ENCODE measurements at regions not wholly inside any gene's neighbourhood (a gene's known extent, or its start where the extent isn't known, plus 50 kb on each side); places are given as distances from the start of the nearest gene placed in this dataset.

- DNase-seq (ENCODE audit: low read depth): no peak
Observed at GRCh38 chr9:20117482-20117881, 328.6 kb upstream of the SLC24A2 start.

DNA sequence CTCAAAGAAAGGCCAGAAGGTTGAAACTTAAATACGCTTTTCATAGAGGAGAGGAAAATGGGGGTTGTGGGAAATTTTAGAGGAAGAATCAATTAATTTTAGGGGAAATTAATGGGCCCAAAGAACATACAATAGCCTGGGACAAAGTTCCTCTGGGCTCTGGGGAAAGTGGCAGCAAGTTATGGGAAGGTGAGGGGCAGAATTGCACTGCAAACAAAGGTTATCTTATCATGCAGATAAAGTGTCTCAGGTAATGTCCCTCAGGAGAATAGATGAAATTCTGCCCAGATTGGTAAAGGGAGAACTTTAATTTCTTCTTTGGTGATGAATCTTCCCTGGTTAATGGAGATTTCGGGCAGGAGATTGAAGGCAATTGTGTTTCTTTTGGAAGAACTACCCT is 326.1 kb upstream of the SLC24A2 start:
- DNase-seq (ENCODE audit: low read depth): no peak

GRCh38 chr9:20112205-20112783 is 323.5 kb upstream of the SLC24A2 start:
- peak; percentile 2 for DNase-seq (ENCODE audit: low read depth)

GRCh38 chr9:20111173-20111843 is 322.5 kb upstream of the SLC24A2 start:
- DNase-seq (ENCODE audit: low read depth): no peak

- DNase-seq (ENCODE audit: low read depth): no peak
Observed at GRCh38 chr9:20095430-20096092, 306.7 kb upstream of the SLC24A2 start.

GRCh38 chr9:20092561-20092960 is 303.7 kb upstream of the SLC24A2 start:
- DNase-seq (ENCODE audit: low read depth): no peak

DNA sequence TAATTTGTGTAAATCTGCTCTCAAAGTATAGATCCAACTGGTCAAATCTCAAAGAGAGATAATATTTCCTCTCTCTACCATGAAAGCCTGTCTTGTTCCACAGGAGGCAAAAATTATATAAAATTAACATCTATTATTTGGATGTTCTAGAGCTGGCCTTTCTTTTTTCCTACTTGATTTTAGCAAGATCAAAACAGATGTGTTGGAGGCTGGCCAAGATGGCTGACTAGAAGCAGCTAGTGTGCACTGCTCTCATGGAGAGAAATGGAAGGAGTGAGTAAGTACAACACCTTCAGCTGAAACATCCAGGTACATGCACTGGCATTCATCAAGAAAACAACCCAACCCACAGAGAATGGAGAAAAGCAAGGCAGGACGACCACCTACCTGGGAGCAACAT is 298.6 kb upstream of the SLC24A2 start:
- no peak for DNase-seq (ENCODE audit: low read depth)

DNA sequence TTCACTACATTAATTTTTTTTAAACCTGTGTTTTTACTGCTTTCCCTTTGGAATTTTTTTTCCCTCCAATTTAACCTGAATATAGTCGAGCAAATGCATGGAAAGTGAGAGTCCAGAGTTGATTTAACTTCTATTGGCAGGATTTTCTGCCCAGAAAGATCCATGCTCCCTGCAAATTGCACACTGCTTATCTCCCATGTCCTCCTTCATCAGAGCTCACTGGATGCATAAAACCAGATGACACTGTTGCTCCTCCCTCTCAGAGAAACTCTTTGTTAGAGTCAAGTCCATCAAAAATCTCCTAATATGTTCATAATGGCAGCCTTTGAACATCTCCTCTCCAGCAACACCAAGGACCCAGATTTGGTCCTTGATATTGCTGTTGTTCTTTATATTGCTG is 297.0 kb upstream of the SLC24A2 start:
- no peak for DNase-seq (ENCODE audit: low read depth)

DNA sequence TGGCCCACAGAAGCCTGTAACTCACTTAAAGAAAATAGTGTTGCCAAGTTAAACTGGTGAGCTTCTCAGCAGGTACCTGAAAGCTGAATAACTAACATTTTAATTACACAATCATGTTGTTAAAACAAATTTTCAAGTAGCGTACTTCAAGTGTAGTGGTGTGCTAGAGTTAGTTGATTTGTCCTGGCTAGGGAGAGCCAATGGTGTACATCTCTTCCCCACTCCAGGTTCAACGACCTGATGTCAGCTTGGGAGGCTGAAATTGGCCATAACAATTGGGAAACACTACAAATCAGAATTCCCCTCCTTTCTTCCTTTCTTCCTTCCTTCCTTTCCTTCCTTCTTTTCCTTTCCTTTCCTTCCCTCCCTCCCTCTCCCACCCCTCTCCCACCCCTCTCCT is 295.3 kb upstream of the SLC24A2 start:
- no peak for DNase-seq (ENCODE audit: low read depth)

DNA sequence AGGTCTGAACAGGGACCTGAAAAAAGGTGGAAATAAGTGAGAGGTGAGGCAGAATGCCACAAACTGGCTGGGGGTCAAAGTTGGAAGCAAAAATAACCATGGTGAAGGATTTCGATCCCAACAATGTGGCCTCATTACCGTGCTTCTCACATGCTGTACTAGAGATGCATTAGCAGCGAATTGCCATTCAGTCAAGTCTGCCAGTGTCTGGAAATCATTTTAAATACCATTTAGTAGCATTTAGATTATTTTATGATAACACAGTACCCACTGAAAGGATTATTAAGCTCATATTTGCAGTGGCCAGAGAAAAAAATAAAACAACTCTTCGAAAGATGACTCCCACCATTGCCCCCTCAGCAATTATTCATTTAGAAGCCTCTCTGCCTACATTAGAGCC is 294.6 kb upstream of the SLC24A2 start:
- no peak for DNase-seq (ENCODE audit: low read depth)

DNA sequence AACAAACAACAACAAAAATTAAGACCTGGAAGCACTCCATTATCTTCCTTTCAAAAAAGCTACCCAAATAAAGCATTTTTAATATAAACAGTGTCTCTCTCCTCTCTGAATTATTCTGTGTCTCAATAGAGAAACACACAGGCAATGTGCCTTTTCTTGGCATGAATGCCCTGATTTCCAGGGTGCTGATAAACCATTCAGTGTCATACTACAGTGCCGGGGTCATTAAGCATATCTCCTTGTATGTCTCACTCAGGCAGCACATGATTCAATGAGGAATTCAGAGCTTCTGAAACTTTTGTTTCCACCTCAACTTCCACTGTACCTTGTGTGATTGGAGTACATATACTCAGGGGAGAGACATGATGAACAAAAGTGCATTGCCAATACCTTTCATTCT is 294.0 kb upstream of the SLC24A2 start:
- no peak for DNase-seq (ENCODE audit: low read depth)

DNA sequence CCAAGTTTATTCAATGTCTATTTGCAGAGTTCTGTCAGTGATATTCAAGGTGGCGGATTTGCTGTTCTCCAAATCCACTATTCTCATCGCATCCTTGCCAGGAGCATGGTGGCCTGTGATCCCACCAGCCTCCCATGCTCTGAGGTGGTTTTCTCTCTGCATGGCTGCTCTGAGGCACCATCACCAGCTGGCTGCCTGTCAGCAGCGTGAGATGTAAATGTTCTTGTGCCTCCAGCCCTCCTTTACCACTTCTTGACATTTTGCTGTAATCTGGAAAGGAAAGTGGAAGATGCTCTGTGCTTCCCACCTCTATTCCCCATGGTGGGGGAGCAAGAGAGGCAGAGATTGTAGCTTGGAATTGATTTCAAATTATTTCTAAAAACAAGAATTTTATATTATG is 293.6 kb upstream of the SLC24A2 start:
- DNase-seq (ENCODE audit: low read depth): no peak

DNA sequence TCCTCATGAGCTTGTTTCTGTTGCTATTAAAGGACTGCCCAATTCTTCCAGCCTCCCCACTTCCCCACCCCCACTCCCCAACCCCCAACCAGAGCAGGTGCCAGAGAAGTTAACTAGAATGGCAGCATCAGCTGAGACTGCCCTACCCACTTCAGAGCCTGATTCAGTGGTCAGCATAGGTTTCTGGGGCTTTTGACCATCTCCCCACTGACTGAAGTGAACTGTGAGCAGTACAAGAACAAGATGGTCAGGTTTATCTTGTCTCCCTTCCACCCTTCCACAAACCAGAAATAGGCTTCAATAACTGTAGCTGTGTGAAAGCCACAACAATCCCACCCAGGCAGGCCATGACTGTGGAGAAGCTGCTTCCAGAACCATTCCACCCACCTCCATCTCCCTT is 289.4 kb upstream of the SLC24A2 start:
- no peak for DNase-seq (ENCODE audit: low read depth)

- no peak for DNase-seq (ENCODE audit: low read depth)
Observed at GRCh38 chr9:20074291-20074690, 285.5 kb upstream of the SLC24A2 start.

GRCh38 chr9:20070336-20070735 is 281.5 kb upstream of the SLC24A2 start:
- no peak for DNase-seq (ENCODE audit: low read depth)

DNA sequence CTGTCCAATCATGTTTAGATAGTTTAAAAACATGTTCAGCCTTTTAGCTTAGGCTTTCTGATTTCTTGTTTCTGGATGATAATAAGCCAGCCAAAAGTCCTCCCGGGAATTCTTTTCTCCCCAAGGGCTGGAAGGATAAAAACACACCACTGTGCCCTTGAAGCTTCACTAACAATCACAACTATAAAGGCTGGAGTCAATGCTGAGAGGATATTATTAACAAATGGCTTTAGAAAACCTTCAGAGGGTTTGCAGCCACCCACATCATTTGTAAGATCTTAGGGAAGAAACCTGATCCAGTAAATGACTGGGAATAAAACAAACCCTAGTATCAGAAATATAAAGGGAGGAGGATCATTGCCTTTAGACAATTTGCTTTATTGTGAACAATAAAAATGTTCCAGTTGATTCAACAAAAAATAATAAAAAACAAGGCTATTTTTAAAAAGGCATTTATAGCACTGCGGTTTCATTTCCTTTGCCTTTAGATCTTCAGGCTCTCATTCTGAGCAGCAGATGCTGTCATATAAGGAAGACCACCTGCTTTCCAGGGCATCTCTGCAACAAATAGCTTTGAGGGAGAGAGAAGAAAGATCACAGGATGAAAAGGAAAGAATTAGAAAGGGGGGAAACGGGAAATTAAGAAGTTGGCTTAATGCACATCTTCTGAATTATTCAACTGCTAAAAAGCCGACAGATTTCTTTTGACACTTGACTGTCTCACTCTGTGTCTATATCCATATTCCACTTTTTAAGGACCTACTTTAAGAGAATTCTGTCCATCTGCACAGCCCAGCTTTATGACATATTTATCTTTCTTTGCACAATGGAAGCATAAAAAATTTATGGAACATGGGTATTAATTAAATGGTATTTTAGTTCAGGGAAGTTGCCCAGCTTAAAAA is 277.2 kb upstream of the SLC24A2 start:
- DNase-seq (ENCODE audit: low read depth): no peak

DNA sequence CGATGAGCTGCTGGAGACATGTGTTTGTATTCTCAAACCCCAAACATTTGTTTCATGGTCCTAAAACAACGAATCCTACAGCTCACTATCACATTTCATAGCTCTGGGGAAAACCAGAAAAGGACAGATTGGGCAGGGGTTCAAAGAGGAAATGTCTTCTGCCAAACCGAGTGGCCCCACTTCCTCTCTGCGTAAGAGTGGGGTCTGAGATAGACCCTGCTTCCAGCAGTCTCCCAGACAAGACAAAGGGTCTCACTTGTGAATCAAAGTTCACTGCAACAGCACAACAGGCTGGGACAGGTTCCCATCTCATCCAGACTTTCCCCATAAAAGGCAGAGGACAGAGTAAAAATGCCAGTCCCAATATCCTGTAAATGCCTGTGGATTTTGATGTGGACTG is 276.2 kb upstream of the SLC24A2 start:
- DNase-seq (ENCODE audit: low read depth): no peak

GRCh38 chr9:20054734-20055133 is 265.9 kb upstream of the SLC24A2 start:
- no peak for DNase-seq (ENCODE audit: low read depth)

DNA sequence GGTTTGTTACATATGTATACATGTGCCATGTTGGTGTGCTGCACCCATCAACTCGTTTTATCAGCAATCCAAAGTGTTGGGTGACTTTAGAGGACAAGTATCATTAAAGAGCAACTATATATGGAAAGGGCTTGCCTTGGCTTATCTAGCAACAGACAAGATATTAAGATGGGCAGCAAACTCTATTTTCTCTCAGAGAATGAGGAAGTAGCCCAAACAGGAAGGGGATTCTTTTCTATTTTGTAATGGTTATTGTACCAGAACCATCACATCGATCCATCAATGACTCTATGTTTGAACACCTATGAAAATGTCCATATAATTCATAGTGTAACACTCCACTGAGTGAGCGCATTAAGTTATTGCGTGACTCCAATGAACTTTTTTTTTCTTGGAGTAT is 260.1 kb upstream of the SLC24A2 start:
- DNase-seq (ENCODE audit: low read depth): no peak

DNA sequence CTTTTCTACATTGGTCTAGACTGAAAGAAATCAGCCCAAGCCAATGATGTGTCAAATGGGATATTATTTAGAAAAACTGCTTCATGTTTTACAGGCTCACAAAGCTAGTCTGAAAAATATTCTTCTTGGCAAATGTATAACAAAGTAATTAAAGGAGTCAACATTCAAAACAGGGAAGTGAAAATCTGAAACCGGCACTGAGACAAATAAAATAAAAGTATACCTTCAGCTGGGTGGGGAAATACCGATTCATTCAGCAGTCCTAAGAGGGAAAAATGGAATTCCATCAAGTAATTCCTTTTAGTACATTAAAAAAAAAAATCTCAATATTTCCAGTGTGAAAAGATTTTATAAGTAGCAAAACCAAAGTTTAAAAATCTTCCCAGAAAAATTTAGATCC is 259.6 kb upstream of the SLC24A2 start:
- DNase-seq (ENCODE audit: low read depth): no peak

DNA sequence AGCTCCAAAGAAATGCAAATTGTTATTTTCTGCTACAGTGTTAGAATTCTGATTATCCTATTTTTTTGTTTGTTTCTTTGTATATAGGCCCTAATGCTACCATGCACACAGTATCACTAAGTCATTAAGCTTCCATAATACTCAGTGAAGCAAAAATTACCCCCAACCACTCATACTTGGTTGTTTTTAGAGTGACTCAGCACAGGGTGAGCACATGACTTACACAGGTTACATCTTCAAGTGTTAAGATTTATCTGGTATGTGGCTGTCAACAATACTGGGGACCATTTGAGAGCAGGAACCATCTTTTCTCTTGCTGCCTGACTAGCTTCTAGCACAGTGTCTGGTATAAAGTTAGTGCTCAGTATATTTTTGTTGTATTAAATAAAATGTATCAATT is 255.8 kb upstream of the SLC24A2 start:
- peak; percentile 15 for DNase-seq (ENCODE audit: low read depth)

DNA sequence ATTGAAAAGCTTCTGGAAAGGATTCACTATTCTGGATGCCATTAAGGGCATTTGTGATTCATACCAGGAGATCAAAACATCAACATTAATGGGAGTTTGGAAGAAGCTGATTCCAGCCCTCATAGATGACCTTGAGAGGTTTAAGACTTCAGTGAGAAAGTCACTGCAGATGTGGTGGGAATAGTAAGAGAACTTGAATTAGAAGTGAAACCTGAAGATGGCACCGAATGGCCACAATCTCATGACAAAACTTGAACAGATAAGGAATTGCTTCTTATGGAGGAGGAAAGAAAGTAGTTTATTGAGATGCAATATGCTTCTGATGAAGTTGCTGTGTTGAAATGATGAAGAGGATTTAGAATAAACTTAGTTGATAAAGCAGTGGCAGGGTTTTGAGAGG is 254.6 kb upstream of the SLC24A2 start:
- DNase-seq (ENCODE audit: low read depth): no peak

DNA sequence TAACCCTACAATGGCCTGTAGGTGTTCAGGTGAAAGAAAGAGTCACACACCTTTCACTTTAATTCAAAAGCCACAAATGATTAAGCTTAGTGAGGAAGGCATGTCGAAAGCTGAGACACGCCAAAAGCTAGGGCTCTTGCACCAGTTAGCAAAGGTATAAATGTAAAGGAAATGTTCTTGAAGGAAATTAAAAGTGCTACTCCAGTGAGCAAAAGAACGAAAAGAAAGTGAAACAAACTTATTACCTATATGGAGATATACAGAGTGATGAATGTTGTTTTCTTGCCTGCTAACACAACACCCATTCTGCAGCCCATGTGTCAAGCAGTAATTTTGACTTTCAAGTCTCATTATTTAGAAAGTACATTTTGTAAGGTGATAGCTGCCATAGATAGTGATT is 254.2 kb upstream of the SLC24A2 start:
- no peak for DNase-seq (ENCODE audit: low read depth)
